HCT116 (cell line): ENCODE measurements at regions not wholly inside any gene's neighbourhood (a gene's known extent, or its start where the extent isn't known, plus 50 kb on each side); places are given as distances from the start of the nearest gene placed in this dataset.

Experiments used
- ATAC-seq: fragments of 200-7000 bp; cut with Tn5 transposase; 2 replicates; pipeline ENCODE4 v1.9.1; 2020; ENCODE audit warnings: mild to moderate bottlenecking, moderate library complexity
- BruUV-seq: library from RNA; stranded (reverse); fragments of 400-500 nt; replicated peaks from 2 replicates; lab custom pipeline; 2021; lab: Mats Ljungman, UMichigan
- CTCF ChIA-PET: fragments of 300-600 bp; sonication (Branson Sonifier 250); formaldehyde crosslinking; loops from one replicate; lab custom pipeline; 2021; ENCODE audit warnings: antibody characterized with exemption; lab: Charles Lee
- POLR2A ChIA-PET: fragments of 300-600, 350-600 bp; sonication (Branson Sonifier 250); formaldehyde crosslinking; loops from one replicate; lab custom pipeline; 2021; ENCODE audit warnings: antibody characterized with exemption; lab: Charles Lee
- RAD21 ChIA-PET, 2 experiments: fragments of 300-600 bp; sonication (Branson Sonifier 250); formaldehyde crosslinking; loops; one replicate each; lab custom pipeline; 2023; ENCODE audit warnings: low total read pairs in 2 of 2; ENCODE audit not compliant: uncharacterized antibody in 2 of 2, unreplicated experiment in 2 of 2, low non-redundant PET in 1 of 2; lab: Charles Lee
- DNase-seq: peaks from one replicate; pipeline ENCODE4 v3.0.0-alpha.2; 2010; ENCODE audit warnings: low read depth, low spot score
- H2AFZ ChIP-seq: fragments of 200-600 bp; shearing (Covaris generic), sonication (generic); 2 replicates; pipeline ENCODE4 v1.6.1; 2017; ENCODE audit warnings: low read depth, mixed run types, mixed read lengths, antibody characterized with exemption, low read length; ENCODE audit not compliant: poor library complexity, severe bottlenecking
- H3K27ac ChIP-seq: 2 replicates; pipeline ENCODE4 v1.5.1; 2012; ENCODE audit warnings: low read depth, low read length
- H3K27me3 ChIP-seq: fragments of 200-600 bp; sonication (generic); 2 replicates; pipeline ENCODE4 v1.6.1; 2016; ENCODE audit warnings: mixed run types, low read length, mixed read lengths; ENCODE audit not compliant: insufficient read depth
- H3K36me3 ChIP-seq, 2 experiments: fragments of 200-500 bp in 1 of 2; fragments of 200-600 bp in 1 of 2; sonication (Bioruptor generic) in 1 of 2; sonication (generic) in 1 of 2; 2 replicates each; pipeline versions ENCODE4 v1.5.1 to v1.6.1; 2014 to 2016; ENCODE audit warnings: low read length in 2 of 2, inconsistent platforms in 1 of 2, mixed read lengths in 1 of 2, mixed run types in 1 of 2; ENCODE audit not compliant: insufficient read depth in 2 of 2, control insufficient read depth in 1 of 2
- H3K4me1 ChIP-seq, 2 experiments: fragments of 200-600 bp in 1 of 2; sonication (generic) in 1 of 2; 2 replicates each; pipeline versions ENCODE4 v1.5.1 to v1.6.1; 2012 to 2017; ENCODE audit warnings: low read length in 2 of 2, inconsistent platforms in 1 of 2, mild to moderate bottlenecking in 1 of 2, mixed read lengths in 1 of 2, mixed run types in 1 of 2, moderate library complexity in 1 of 2; ENCODE audit not compliant: insufficient read depth in 2 of 2, control insufficient read depth in 1 of 2
- H3K4me2 ChIP-seq: fragments of 200-600 bp; sonication (generic); 2 replicates; pipeline ENCODE4 v1.6.1; 2017; ENCODE audit warnings: mixed run types, low read length, mixed read lengths
- H3K4me3 ChIP-seq, 2 experiments: fragments of 200-600 bp in 1 of 2; sonication (generic) in 1 of 2; replicated peaks in 1 of 2; 2 replicates each; pipeline ENCODE4 v1.5.1; 2011 to 2016; ENCODE audit warnings: low read length in 2 of 2, control low read depth in 1 of 2, low read depth in 1 of 2, mild to moderate bottlenecking in 1 of 2, mixed read lengths in 1 of 2, mixed run types in 1 of 2
- H3K79me2 ChIP-seq: fragments of 200-600 bp; sonication (generic); 2 replicates; pipeline ENCODE4 v1.6.1; 2017; ENCODE audit warnings: mild to moderate bottlenecking, mixed run types, low read length, moderate library complexity, mixed read lengths; ENCODE audit not compliant: insufficient read depth
- H3K9ac ChIP-seq: fragments of 200-600 bp; sonication (generic); 2 replicates; pipeline ENCODE4 v1.6.1; 2016; ENCODE audit warnings: low read length, mixed read lengths
- H3K9me2 ChIP-seq: fragments of 200-600 bp; sonication (generic), shearing (Covaris generic); 2 replicates; pipeline ENCODE4 v1.6.1; 2017; ENCODE audit warnings: mixed run types, mild to moderate bottlenecking, moderate library complexity; ENCODE audit not compliant: insufficient read depth
- H3K9me3 ChIP-seq, 2 experiments: fragments of 200-500 bp in 1 of 2; fragments of 200-600 bp in 1 of 2; sonication (Bioruptor generic) in 1 of 2; sonication (generic) in 1 of 2; 2 replicates each; pipeline ENCODE4 v1.6.1; 2014 to 2017; ENCODE audit warnings: low read length in 2 of 2, mixed read lengths in 2 of 2, inconsistent platforms in 1 of 2, low read depth in 1 of 2, mild to moderate bottlenecking in 1 of 2, mixed run types in 1 of 2, moderate library complexity in 1 of 2; ENCODE audit not compliant: control insufficient read depth in 1 of 2, insufficient read depth in 1 of 2
- H4K20me1 ChIP-seq: fragments of 200-600 bp; sonication (generic), shearing (Covaris generic); 2 replicates; pipeline ENCODE4 v1.6.1; 2017; ENCODE audit warnings: mixed run types, mild to moderate bottlenecking, moderate library complexity; ENCODE audit not compliant: insufficient read depth
- CEBPB ChIP-seq: IDR thresholded peaks from 2 replicates; pipeline ENCODE4 v1.6.1; 2012; ENCODE audit warnings: low read depth
- FOSL1 ChIP-seq: IDR thresholded peaks from 2 replicates; pipeline ENCODE4 v1.6.1; 2012; ENCODE audit warnings: low read depth
- POLR2A ChIP-seq: IDR thresholded peaks from 2 replicates; pipeline ENCODE4 v1.7.0; 2011; ENCODE audit warnings: borderline replicate concordance; ENCODE audit not compliant: insufficient read depth, insufficient read length; ENCODE audit errors: extremely low read depth
- POLR2AphosphoS5 ChIP-seq: IDR thresholded peaks from 2 replicates; pipeline ENCODE4 v1.6.1; 2011; ENCODE audit warnings: mild to moderate bottlenecking, low read depth, low read length, moderate library complexity
- RAD21 ChIP-seq: IDR thresholded peaks from 2 replicates; pipeline ENCODE4 v1.6.1; 2012; ENCODE audit warnings: low read depth, mild to moderate bottlenecking
- YY1 ChIP-seq: IDR thresholded peaks from 2 replicates; pipeline ENCODE4 v1.6.1; 2011; ENCODE audit warnings: low read length, low read depth, moderate library complexity, mild to moderate bottlenecking; ENCODE audit not compliant: insufficient replicate concordance; ENCODE audit errors: extremely low read depth
- intact Hi-C: fragments of 100-400 bp; cut with micrococcal nuclease; formaldehyde crosslinking; loops from 2 replicates; pipeline ENCODE4 v1.10.0; 2022
- TF ChIP-seq, protein P1 (sequence below): IDR thresholded peaks from 2 replicates; pipeline ENCODE4 v1.6.1; 2012

DNA sequence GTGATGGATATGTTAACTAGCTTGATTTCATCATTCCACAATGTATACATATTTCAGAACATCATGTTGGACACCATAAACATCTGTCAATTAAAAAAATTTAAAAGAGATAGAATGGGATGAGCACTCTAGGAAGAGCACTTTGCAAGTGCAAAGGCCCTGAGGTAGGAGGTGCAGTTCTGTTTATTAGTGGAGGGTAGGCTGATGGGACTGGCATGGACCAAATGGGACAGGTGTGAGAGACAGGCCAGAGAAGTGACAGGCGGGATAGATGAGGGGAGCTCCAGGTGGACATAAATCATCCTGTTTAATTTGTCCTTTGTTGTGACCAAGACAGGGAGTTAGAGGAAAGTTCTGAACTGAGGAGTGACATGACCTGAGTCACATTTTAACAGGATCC lies 477.9 kb downstream of the TSN start:
- Histone ChIP-seq H3K4me2 (no peak overlapping the region), H3K4me1 (no peaks in the 10 kb centered on the region), H3K27me3 (0 out of 2 replicates have a peak, but pooled peaks cover under 1% of the 10 kb centered on the region), H4K20me1 (no peaks in the 10 kb centered on the region), H3K9me2 (no peaks in the 10 kb centered on the region), H3K9me3 (no peaks in the 10 kb centered on the region), H3K79me2 (no peaks in the 10 kb centered on the region), H2AFZ (no peak overlapping the region), H3K27ac (no peak overlapping the region), H3K36me3 (no peaks in the 10 kb centered on the region), H3K4me3 (no peak overlapping the region), H3K9ac (no peak overlapping the region)
- POLR2A ChIA-PET, result interaction anchor here (0.6 kb wide), 1 partner anchor 702 kb away, joined by 3 read pairs; no protein-coding TSS in a partner anchor
- TF ChIP-seq YY1, result no peak
- TF ChIP-seq FOSL1, result no peak
- TF ChIP-seq POLR2AphosphoS5, result no peak
- no peak for TF ChIP-seq RAD21
- intact Hi-C loops, result no loop called here
- ATAC-seq, result no peak
- BruUV-seq, result no TSS peak
- no peak for DNase-seq
- CTCF ChIA-PET, result no interaction called here
- RAD21 ChIA-PET, result no interaction called here

DNA sequence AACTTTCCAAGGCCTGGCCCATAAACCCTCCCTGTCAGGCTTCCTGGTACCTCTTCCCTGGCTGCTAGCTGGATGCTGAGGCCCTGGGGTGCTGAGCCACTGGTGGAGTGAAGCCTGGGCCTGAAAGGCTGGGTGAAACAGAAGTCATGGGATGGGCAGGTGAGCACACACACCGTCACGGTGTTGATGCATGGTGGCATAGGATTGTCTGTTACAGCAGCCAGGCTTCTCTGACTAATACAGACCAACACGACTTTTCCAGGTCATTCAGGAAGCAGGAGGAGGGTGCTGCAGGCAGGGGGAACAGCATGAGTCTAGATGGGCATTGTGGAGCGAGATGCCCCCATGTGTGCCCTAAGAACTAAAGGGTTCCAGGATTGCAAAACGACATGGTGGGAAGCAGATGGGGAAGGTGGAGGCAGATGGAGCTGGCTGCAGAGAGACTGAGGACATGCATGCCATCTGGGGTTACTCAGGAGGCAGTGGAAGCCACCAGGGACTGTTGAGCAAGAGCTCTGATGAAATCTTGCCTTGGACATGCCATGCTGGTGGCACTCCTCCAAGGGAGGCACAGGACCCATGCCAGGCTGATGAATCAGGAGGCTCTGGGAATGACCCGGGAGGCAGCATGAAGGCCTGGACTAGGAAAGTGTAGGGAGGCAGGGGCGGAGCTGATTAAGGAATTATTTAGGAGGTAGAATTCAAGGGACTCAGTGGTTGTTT lies 480.9 kb downstream of the TSN start:
- CTCF ChIA-PET, result no interaction called here
- BruUV-seq, result no TSS peak
- intact Hi-C loops, result no loop called here

More for the DNA sequence above, 480.9 kb downstream of the TSN start:
- no peak overlapping the region for H3K9ac ChIP-seq
- H3K9me2 ChIP-seq, result no peaks in the 10 kb centered on the region
- TF ChIP-seq POLR2A (no peak), CEBPB (peak; percentile 74)
- TF ChIP-seq, protein P1, sequence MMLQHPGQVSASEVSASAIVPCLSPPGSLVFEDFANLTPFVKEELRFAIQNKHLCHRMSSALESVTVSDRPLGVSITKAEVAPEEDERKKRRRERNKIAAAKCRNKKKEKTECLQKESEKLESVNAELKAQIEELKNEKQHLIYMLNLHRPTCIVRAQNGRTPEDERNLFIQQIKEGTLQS, result 0 out of 2 replicates have a peak, but pooled peaks have one; percentile 9
- TF ChIP-seq, all 23 proteins: peak for 2
- ChIA-PET RAD21 (no interaction called here), POLR2A (no interaction called here)
- DNase-seq, result no peak
- no peaks in the 10 kb centered on the region for H3K79me2 ChIP-seq
- H2AFZ ChIP-seq, result no peak overlapping the region
- no peaks in the 10 kb centered on the region for H3K36me3 ChIP-seq
- peaks cover 18% of the 10 kb centered on the region for H3K27me3 ChIP-seq
- no peaks in the 10 kb centered on the region for H4K20me1 ChIP-seq
- H3K9me3 ChIP-seq, result no peaks in the 10 kb centered on the region
- H3K27ac ChIP-seq, result no peak overlapping the region
- no peaks in the 10 kb centered on the region for H3K4me1 ChIP-seq
- no peak overlapping the region for H3K4me2 ChIP-seq
- no peak overlapping the region for H3K4me3 ChIP-seq
- no peak for ATAC-seq
